Endothelial cell of umbilical vein (primary cell): ENCODE measurements at regions not wholly inside any gene's neighbourhood (a gene's known extent, or its start where the extent isn't known, plus 50 kb on each side); places are given as distances from the start of the nearest gene placed in this dataset.

Source experiments
- BruUV-seq: library from RNA; stranded (reverse); fragments of 400-500 nt; replicated peaks from 2 replicates; lab custom pipeline; 2021; lab: Mats Ljungman, UMichigan
- CTCF ChIA-PET: fragments of 300-600, 350-600 bp; sonication (Branson Sonifier 250); formaldehyde crosslinking; loops from one replicate; lab custom pipeline; 2021; ENCODE audit warnings: antibody characterized with exemption, inconsistent platforms; lab: Charles Lee
- POLR2A ChIA-PET: fragments of 300-600, 350-600 bp; sonication (Branson Sonifier 250); formaldehyde crosslinking; loops from one replicate; lab custom pipeline; 2021; ENCODE audit warnings: antibody characterized with exemption, inconsistent platforms; lab: Charles Lee
- DNase-seq: peaks from one replicate; pipeline ENCODE4 v3.0.0-alpha.2; 2011; ENCODE audit warnings: low read depth, low spot score
- FAIRE-seq: peaks from 2 replicates; lab custom pipeline; 2011; peaks lifted over from hg19 to GRCh38; lab: Jason Lieb, UNC
- H2AFZ ChIP-seq: 2 replicates; pipeline ENCODE4 v1.6.0; 2012; ENCODE audit warnings: low read depth, low read length, control low read depth, inconsistent platforms
- H3K27ac ChIP-seq: 2 replicates; pipeline ENCODE4 v1.5.1; 2011; ENCODE audit warnings: low read depth, mild to moderate bottlenecking, control low read depth, low read length, moderate library complexity; ENCODE audit not compliant: insufficient read depth
- H3K27me3 ChIP-seq, 2 experiments: 2 replicates each; pipeline versions ENCODE4 v1.6.0 to v1.6.1; 2011; ENCODE audit warnings: low read length in 2 of 2, mixed read lengths in 1 of 2; ENCODE audit not compliant: control insufficient read depth in 2 of 2, insufficient read depth in 2 of 2
- H3K36me3 ChIP-seq, 2 experiments: 2 replicates in 1 of 2; 3 replicates in 1 of 2; pipeline ENCODE4 v1.5.1; 2011; ENCODE audit warnings: low read length in 2 of 2, mild to moderate bottlenecking in 1 of 2, moderate library complexity in 1 of 2; ENCODE audit not compliant: control insufficient read depth in 2 of 2, insufficient read depth in 2 of 2; ENCODE audit errors: extremely low read depth in 1 of 2
- H3K4me1 ChIP-seq: 3 replicates; pipeline ENCODE4 v1.5.1; 2011; ENCODE audit warnings: mild to moderate bottlenecking, low read length; ENCODE audit not compliant: control insufficient read depth, insufficient read depth; ENCODE audit errors: extremely low read depth
- H3K4me2 ChIP-seq: 2 replicates; pipeline ENCODE4 v1.6.1; 2011; ENCODE audit warnings: low read length, control low read depth, mixed read lengths; ENCODE audit not compliant: insufficient read depth
- H3K4me3 ChIP-seq, 3 experiments: fragments of 200-600 bp in 1 of 3; sonication (generic), shearing (Covaris generic) in 1 of 3; replicated peaks in 1 of 3; 2 replicates each; pipeline ENCODE4 v1.5.1; 2011 to 2016; ENCODE audit warnings: control low read depth in 3 of 3, low read length in 3 of 3, mild to moderate bottlenecking in 2 of 3, inconsistent platforms in 1 of 3, low read depth in 1 of 3, moderate library complexity in 1 of 3; ENCODE audit not compliant: insufficient read depth in 1 of 3
- H3K79me2 ChIP-seq: 2 replicates; pipeline ENCODE4 v1.6.0; 2012; ENCODE audit warnings: low read length, inconsistent platforms; ENCODE audit not compliant: control insufficient read depth, insufficient read depth
- H3K9ac ChIP-seq: replicated peaks from 2 replicates; pipeline ENCODE3; 2011; ENCODE audit warnings: low read length, control low read depth; ENCODE audit not compliant: insufficient read depth; ENCODE audit errors: extremely low read depth
- H3K9me1 ChIP-seq: replicated peaks from 3 replicates; pipeline ENCODE4 v1.6.0; 2011; ENCODE audit warnings: mild to moderate bottlenecking, low read length; ENCODE audit not compliant: control insufficient read depth, insufficient read depth; ENCODE audit errors: extremely low read depth
- H3K9me3 ChIP-seq: replicated peaks from 2 replicates; pipeline ENCODE4 v1.5.1; 2012; ENCODE audit warnings: low read length, inconsistent platforms; ENCODE audit not compliant: control insufficient read depth, insufficient read depth
- H4K20me1 ChIP-seq: replicated peaks from 2 replicates; pipeline ENCODE3; 2011; ENCODE audit warnings: mild to moderate bottlenecking, low read length; ENCODE audit not compliant: control insufficient read depth, insufficient read depth; ENCODE audit errors: extremely low read depth
- EZH2 ChIP-seq: IDR thresholded peaks from 2 replicates; pipeline ENCODE4 v1.6.1; 2012; ENCODE audit warnings: borderline replicate concordance, low read depth, mild to moderate bottlenecking, moderate library complexity, low read length, inconsistent platforms; ENCODE audit not compliant: severe bottlenecking
- FOS ChIP-seq: IDR thresholded peaks from 2 replicates; pipeline ENCODE4 v1.6.1; 2011; ENCODE audit warnings: mild to moderate bottlenecking, low read length, moderate library complexity, borderline replicate concordance; ENCODE audit not compliant: insufficient read depth
- GATA2 ChIP-seq: IDR thresholded peaks from 2 replicates; pipeline ENCODE4 v1.7.0; 2011; ENCODE audit warnings: low read depth, mild to moderate bottlenecking, moderate library complexity, mixed read lengths, low read length; ENCODE audit not compliant: insufficient read length, insufficient read depth
- JUN ChIP-seq: IDR thresholded peaks from 2 replicates; pipeline ENCODE4 v1.6.1; 2011; ENCODE audit warnings: borderline replicate concordance, low read depth; ENCODE audit not compliant: insufficient read length, insufficient read depth
- POLR2AphosphoS5 ChIP-seq: IDR thresholded peaks from 2 replicates; pipeline ENCODE4 v1.6.1; 2012; ENCODE audit warnings: low read depth, mild to moderate bottlenecking, control low read depth, low read length, moderate library complexity; ENCODE audit not compliant: insufficient read depth
- dilution Hi-C: fragments of 300-500 bp; cut with MboI; formaldehyde crosslinking; loops from one replicate; pipeline ENCODE4 v1.15.0; 2019; ENCODE audit warnings: low sequenced_read_pairs; ENCODE audit not compliant: extremely low pct_ligation_motif_present
- intact Hi-C: fragments of 100-400 bp; cut with micrococcal nuclease; formaldehyde crosslinking; loops from one replicate; pipeline ENCODE4 v1.10.0; 2022
- TF ChIP-seq, protein P1 (sequence below), 2 donors: IDR thresholded peaks; 1 replicate in 1 of 2; 2 replicates in 1 of 2; pipeline ENCODE4 v1.5.1; 2011; ENCODE audit warnings: low read length in 2 of 2, mild to moderate bottlenecking in 2 of 2, moderate library complexity in 2 of 2, control low read depth in 1 of 2, inconsistent platforms in 1 of 2, low read depth in 1 of 2; ENCODE audit not compliant: insufficient read depth in 1 of 2; ENCODE audit errors: extremely low read depth in 1 of 2

GRCh38 chr2:136254681-136255080 is 136.7 kb upstream of the CXCR4 start:
- intact Hi-C loops (no loop called here), dilution Hi-C loops (no loop called here)
- Histone ChIP-seq H3K4me2 (no peak overlapping the region), H3K36me3 (no peaks in the 10 kb centered on the region), H2AFZ (no peak overlapping the region), H3K27ac (no peak overlapping the region), H4K20me1 (no peaks in the 10 kb centered on the region), H3K9me3 (no peaks in the 10 kb centered on the region), H3K9me1 (no peaks in the 10 kb centered on the region), H3K27me3 (peaks cover 10 to 12% of the 10 kb centered on the region in 2 experiments), H3K9ac (no peak overlapping the region), H3K4me3 (no peak overlapping the region), H3K79me2 (no peaks in the 10 kb centered on the region), H3K4me1 (no peaks in the 10 kb centered on the region)
- DNase-seq (no peak), FAIRE-seq (no peak)
- no TSS peak for BruUV-seq
- ChIA-PET POLR2A (no interaction called here), CTCF (interaction anchor here (1.0 kb wide), 1 partner anchor 16 kb away, joined by 4 read pairs; no protein-coding TSS in a partner anchor)
- TF ChIP-seq EZH2 (no peak), JUN (no peak), POLR2AphosphoS5 (no peak), GATA2 (no peak), FOS (no peak)
- TF ChIP-seq, protein P1, sequence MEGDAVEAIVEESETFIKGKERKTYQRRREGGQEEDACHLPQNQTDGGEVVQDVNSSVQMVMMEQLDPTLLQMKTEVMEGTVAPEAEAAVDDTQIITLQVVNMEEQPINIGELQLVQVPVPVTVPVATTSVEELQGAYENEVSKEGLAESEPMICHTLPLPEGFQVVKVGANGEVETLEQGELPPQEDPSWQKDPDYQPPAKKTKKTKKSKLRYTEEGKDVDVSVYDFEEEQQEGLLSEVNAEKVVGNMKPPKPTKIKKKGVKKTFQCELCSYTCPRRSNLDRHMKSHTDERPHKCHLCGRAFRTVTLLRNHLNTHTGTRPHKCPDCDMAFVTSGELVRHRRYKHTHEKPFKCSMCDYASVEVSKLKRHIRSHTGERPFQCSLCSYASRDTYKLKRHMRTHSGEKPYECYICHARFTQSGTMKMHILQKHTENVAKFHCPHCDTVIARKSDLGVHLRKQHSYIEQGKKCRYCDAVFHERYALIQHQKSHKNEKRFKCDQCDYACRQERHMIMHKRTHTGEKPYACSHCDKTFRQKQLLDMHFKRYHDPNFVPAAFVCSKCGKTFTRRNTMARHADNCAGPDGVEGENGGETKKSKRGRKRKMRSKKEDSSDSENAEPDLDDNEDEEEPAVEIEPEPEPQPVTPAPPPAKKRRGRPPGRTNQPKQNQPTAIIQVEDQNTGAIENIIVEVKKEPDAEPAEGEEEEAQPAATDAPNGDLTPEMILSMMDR (IDR thresholded peaks at IDR 0.05; ENCODE audit: extremely low read depth in 1 of 2, insufficient read depth in 1 of 2, low read depth in 1 of 2, low read length in 2 of 2): no peak
